H9 (cell line): ENCODE measurements at regions not wholly inside any gene's neighbourhood (a gene's known extent, or its start where the extent isn't known, plus 50 kb on each side); places are given as distances from the start of the nearest gene placed in this dataset.

Experiments
- DNase-seq: peaks from one replicate; pipeline ENCODE4 v3.0.0-alpha.2; 2017
- H2AFZ ChIP-seq: one replicate; pipeline ENCODE4 v1.6.1; 2013; ENCODE audit warnings: mild to moderate bottlenecking, low read length, control low read depth, moderate library complexity
- H2AK5ac ChIP-seq: 2 replicates; pipeline ENCODE4 v1.6.1; 2013; ENCODE audit warnings: low read length, control low read depth, mixed read lengths; ENCODE audit not compliant: insufficient read length
- H2BK120ac ChIP-seq: one replicate; pipeline ENCODE4 v1.6.1; 2013; ENCODE audit warnings: low read depth, mild to moderate bottlenecking, low read length, control low read depth, inconsistent platforms; ENCODE audit not compliant: poor library complexity, severe bottlenecking
- H2BK12ac ChIP-seq: 2 replicates; pipeline ENCODE4 v1.6.1; 2013; ENCODE audit warnings: low read length, control low read depth, mixed read lengths, low read depth; ENCODE audit not compliant: insufficient read length
- H2BK15ac ChIP-seq: 2 replicates; pipeline ENCODE4 v1.6.1; 2013; ENCODE audit warnings: low read depth, low read length, control low read depth
- H2BK20ac ChIP-seq: one replicate; pipeline ENCODE4 v1.6.1; 2013; ENCODE audit warnings: low read depth, mild to moderate bottlenecking, low read length, control low read depth, inconsistent platforms; ENCODE audit not compliant: poor library complexity, severe bottlenecking
- H2BK5ac ChIP-seq: 2 replicates; pipeline ENCODE4 v1.6.1; 2013; ENCODE audit warnings: low read length, control low read depth, mixed read lengths; ENCODE audit not compliant: insufficient read length
- H3K14ac ChIP-seq: 2 replicates; pipeline ENCODE4 v1.6.1; 2013; ENCODE audit warnings: low read length, control low read depth; ENCODE audit not compliant: insufficient read depth
- H3K18ac ChIP-seq: 2 replicates; pipeline ENCODE4 v1.6.1; 2013; ENCODE audit warnings: low read depth, mild to moderate bottlenecking, mixed read lengths, low read length, control low read depth; ENCODE audit not compliant: insufficient read length
- H3K23ac ChIP-seq: 2 replicates; pipeline ENCODE4 v1.6.1; 2013; ENCODE audit warnings: low read length, control low read depth, mixed read lengths, low read depth; ENCODE audit not compliant: insufficient read length
- H3K23me2 ChIP-seq: 2 replicates; pipeline ENCODE4 v1.6.1; 2013; ENCODE audit warnings: low read depth, mild to moderate bottlenecking, mixed read lengths, low read length, control low read depth; ENCODE audit not compliant: insufficient read length, poor library complexity, severe bottlenecking
- H3K27ac ChIP-seq: 2 replicates; pipeline ENCODE4 v1.5.1; 2013; ENCODE audit warnings: low read length, control low read depth, mixed read lengths, low read depth; ENCODE audit not compliant: insufficient read length
- H3K27me3 ChIP-seq: 2 replicates; pipeline ENCODE4 v1.6.1; 2013; ENCODE audit warnings: low read length, control low read depth, inconsistent platforms; ENCODE audit not compliant: insufficient read depth
- H3K4ac ChIP-seq: 2 replicates; pipeline ENCODE4 v1.6.1; 2013; ENCODE audit warnings: low read depth, mild to moderate bottlenecking, control low read depth, inconsistent platforms, low read length, moderate library complexity
- H3K4me1 ChIP-seq: 2 replicates; pipeline ENCODE4 v1.6.1; 2013; ENCODE audit warnings: low read length, control low read depth, inconsistent platforms; ENCODE audit not compliant: insufficient read depth
- H3K4me2 ChIP-seq: 2 replicates; pipeline ENCODE4 v1.6.1; 2013; ENCODE audit warnings: low read length, control low read depth, mixed read lengths; ENCODE audit not compliant: insufficient read length, insufficient read depth
- H3K56ac ChIP-seq: 2 replicates; pipeline ENCODE4 v1.6.1; 2013; ENCODE audit warnings: low read depth, mild to moderate bottlenecking, mixed read lengths, low read length, control low read depth; ENCODE audit not compliant: insufficient read length
- H3K79me1 ChIP-seq: 2 replicates; pipeline ENCODE4 v1.6.1; 2013; ENCODE audit warnings: low read depth, mild to moderate bottlenecking, moderate library complexity, low read length, control low read depth, inconsistent platforms; ENCODE audit not compliant: insufficient read depth, poor library complexity, severe bottlenecking
- H3K79me2 ChIP-seq: 2 replicates; pipeline ENCODE4 v1.6.1; 2013; ENCODE audit warnings: low read length, control low read depth, inconsistent platforms; ENCODE audit not compliant: insufficient read depth
- H3K9ac ChIP-seq: 2 replicates; pipeline ENCODE4 v1.6.1; 2013; ENCODE audit warnings: low read length, control low read depth, mixed read lengths; ENCODE audit not compliant: insufficient read length; ENCODE audit errors: extremely low read depth
- H3K9me3 ChIP-seq: one replicate; pipeline ENCODE4 v1.6.1; 2013; ENCODE audit warnings: low read depth, low read length, inconsistent platforms; ENCODE audit not compliant: control insufficient read depth
- H3T11ph ChIP-seq: one replicate; pipeline ENCODE4 v1.6.1; 2013; ENCODE audit warnings: mild to moderate bottlenecking, low read length, control low read depth, inconsistent platforms
- H4K20me1 ChIP-seq: one replicate; pipeline ENCODE4 v1.6.1; 2013; ENCODE audit not compliant: control insufficient read depth, insufficient read length, insufficient read depth
- H4K5ac ChIP-seq: 2 replicates; pipeline ENCODE4 v1.6.1; 2013; ENCODE audit warnings: low read depth, mild to moderate bottlenecking, mixed read lengths, low read length, control low read depth; ENCODE audit not compliant: insufficient read length
- H4K8ac ChIP-seq: replicated peaks from 2 replicates; pipeline ENCODE4 v1.6.1; 2013; ENCODE audit warnings: low read length, control low read depth, mixed read lengths, low read depth; ENCODE audit not compliant: insufficient read length
- H4K91ac ChIP-seq: 2 replicates; pipeline ENCODE4 v1.6.1; 2013; ENCODE audit warnings: low read depth, mild to moderate bottlenecking, moderate library complexity, mixed read lengths, low read length, control low read depth; ENCODE audit not compliant: insufficient read length
- H3K27ac Mint-ChIP-seq, 3 experiments: 2 replicates in 2 of 3; 3 replicates in 1 of 3; pipeline ENCODE4 v1.8.0; 2020 to 2021; ENCODE audit warnings: mixed read lengths in 3 of 3, mild to moderate bottlenecking in 1 of 3, moderate library complexity in 1 of 3
- H3K27me3 Mint-ChIP-seq: 2 replicates; pipeline ENCODE4 v1.8.0; 2021; ENCODE audit warnings: low read depth, mild to moderate bottlenecking, moderate library complexity, mixed read lengths
- H3K36me3 Mint-ChIP-seq, 3 experiments: 2 replicates in 2 of 3; 3 replicates in 1 of 3; pipeline ENCODE4 v1.8.0; 2020 to 2021; ENCODE audit warnings: low read depth in 3 of 3, mixed read lengths in 3 of 3; ENCODE audit not compliant: insufficient read depth in 1 of 3
- H3K4me1 Mint-ChIP-seq, 2 experiments: 2 replicates each; pipeline ENCODE4 v1.8.0; 2020; ENCODE audit warnings: mixed read lengths in 2 of 2
- H3K4me3 Mint-ChIP-seq, 2 experiments: 2 replicates in 1 of 2; 3 replicates in 1 of 2; pipeline ENCODE4 v1.8.0; 2020 to 2021; ENCODE audit warnings: mild to moderate bottlenecking in 2 of 2, mixed read lengths in 2 of 2, moderate library complexity in 1 of 2
- H3K9me3 Mint-ChIP-seq, 2 experiments: 2 replicates in 1 of 2; 3 replicates in 1 of 2; pipeline ENCODE4 v1.8.0; 2020; ENCODE audit warnings: mild to moderate bottlenecking in 2 of 2, mixed read lengths in 2 of 2, moderate library complexity in 1 of 2
- WGBS: extraction: QIAGEN DNeasy Blood & Tissue Kit; methylation state at CpG from one replicate; pipeline ENCODE4 v1.1.7; 2013; ENCODE audit warnings: missing lambda C conversion rate, low lambda C conversion rate, mixed read lengths; ENCODE audit not compliant: insufficient read length; ENCODE audit errors: extremely low coverage; 5-methylcytosine and 5-hydroxymethylcytosine counted together
- TF ChIP-seq, protein P1 (sequence below): fragments of 200-600 bp; sonication (generic); conservative IDR thresholded peaks from 3 replicates; pipeline ENCODE4 v1.8.0; 2021; ENCODE audit warnings: antibody characterized with exemption, mild to moderate bottlenecking

DNA sequence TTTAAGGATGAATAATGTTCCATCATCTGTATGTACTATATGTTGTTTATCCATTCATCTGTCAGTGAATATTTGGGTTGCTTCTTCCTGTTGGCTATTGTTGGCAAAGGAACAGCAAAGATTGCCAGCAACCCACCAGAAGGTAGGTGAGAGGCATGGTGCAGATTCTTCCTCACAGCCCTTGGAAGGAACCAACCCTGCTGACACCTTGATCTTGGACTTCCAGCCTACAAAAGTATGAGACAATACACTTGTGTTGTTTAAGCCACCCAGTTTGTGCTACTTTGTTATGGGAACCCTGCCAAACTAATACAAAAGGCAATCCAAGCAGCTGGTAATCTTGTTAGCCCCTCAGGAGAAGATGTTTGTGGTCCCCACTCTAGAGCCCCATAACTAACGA lies 122.0 kb downstream of the CARTPT start:
- no CpG with 5 or more reads among the region's 1 CpG for WGBS
- H3T11ph ChIP-seq = no peak overlapping the region
- H3K4me1 ChIP-seq = no peaks in the 10 kb centered on the region
- no peak overlapping the region for H3K23ac ChIP-seq
- no peak overlapping the region for H2BK12ac ChIP-seq
- no peaks in the 10 kb centered on the region for H3K27me3 ChIP-seq
- Mint-ChIP-seq H3K27ac (no peak overlapping the region), H3K9me3 (no peaks in the 10 kb centered on the region; a peak in 1 of 5 replicates), H3K4me1 (peaks cover 3 to 4% of the 10 kb centered on the region in 2 experiments; a peak in 3 of 4 replicates), H3K27me3 (no peaks in the 10 kb centered on the region; the same call in none of the 2 replicates), H3K36me3 (no peaks in the 10 kb centered on the region), H3K4me3 (no peak overlapping the region)
- H3K27ac ChIP-seq = no peak overlapping the region
- no peak overlapping the region for H2BK5ac ChIP-seq
- H3K14ac ChIP-seq = no peak overlapping the region
- no peaks in the 10 kb centered on the region for H4K20me1 ChIP-seq
- H4K91ac ChIP-seq = no peak overlapping the region
- H3K79me1 ChIP-seq = no peaks in the 10 kb centered on the region
- H3K23me2 ChIP-seq = no peaks in the 10 kb centered on the region
- no peak overlapping the region for H3K4me2 ChIP-seq
- no peak overlapping the region for H2AFZ ChIP-seq
- H4K5ac ChIP-seq = no peak overlapping the region
- H2AK5ac ChIP-seq = no peak overlapping the region
- TF ChIP-seq, protein P1, sequence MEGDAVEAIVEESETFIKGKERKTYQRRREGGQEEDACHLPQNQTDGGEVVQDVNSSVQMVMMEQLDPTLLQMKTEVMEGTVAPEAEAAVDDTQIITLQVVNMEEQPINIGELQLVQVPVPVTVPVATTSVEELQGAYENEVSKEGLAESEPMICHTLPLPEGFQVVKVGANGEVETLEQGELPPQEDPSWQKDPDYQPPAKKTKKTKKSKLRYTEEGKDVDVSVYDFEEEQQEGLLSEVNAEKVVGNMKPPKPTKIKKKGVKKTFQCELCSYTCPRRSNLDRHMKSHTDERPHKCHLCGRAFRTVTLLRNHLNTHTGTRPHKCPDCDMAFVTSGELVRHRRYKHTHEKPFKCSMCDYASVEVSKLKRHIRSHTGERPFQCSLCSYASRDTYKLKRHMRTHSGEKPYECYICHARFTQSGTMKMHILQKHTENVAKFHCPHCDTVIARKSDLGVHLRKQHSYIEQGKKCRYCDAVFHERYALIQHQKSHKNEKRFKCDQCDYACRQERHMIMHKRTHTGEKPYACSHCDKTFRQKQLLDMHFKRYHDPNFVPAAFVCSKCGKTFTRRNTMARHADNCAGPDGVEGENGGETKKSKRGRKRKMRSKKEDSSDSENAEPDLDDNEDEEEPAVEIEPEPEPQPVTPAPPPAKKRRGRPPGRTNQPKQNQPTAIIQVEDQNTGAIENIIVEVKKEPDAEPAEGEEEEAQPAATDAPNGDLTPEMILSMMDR = no peak
- H2BK20ac ChIP-seq = no peak overlapping the region
- no peak overlapping the region for H2BK120ac ChIP-seq
- no peak for DNase-seq
- no peak overlapping the region for H3K56ac ChIP-seq
- H4K8ac ChIP-seq = no peak overlapping the region
- no peak overlapping the region for H2BK15ac ChIP-seq
- H3K9me3 ChIP-seq = no peaks in the 10 kb centered on the region
- H3K4ac ChIP-seq = no peak overlapping the region
- no peaks in the 10 kb centered on the region for H3K79me2 ChIP-seq
- no peak overlapping the region for H3K18ac ChIP-seq
- no peak overlapping the region for H3K9ac ChIP-seq
